HG03571 (cell line): ENCODE measurements at regions not wholly inside any gene's neighbourhood (a gene's known extent, or its start where the extent isn't known, plus 50 kb on each side); places are given as distances from the start of the nearest gene placed in this dataset.
"Not testable (repeated sequence)": the region's sequence is repeated elsewhere in the genome, so short reads cannot be mapped to it uniquely, and the experiment has no call there.

Experiments
- ATAC-seq: cut with Tn5 transposase; IDR thresholded peaks from one replicate; pipeline ENCODE4 v1.9.1; 2021; ENCODE audit not compliant: unreplicated experiment

- no peak for ATAC-seq
Measured at GRCh38 chr2:14448340-14448739, 184.2 kb upstream of the LRATD1 start.

GRCh38 chr2:14451312-14451711 lies 181.2 kb upstream of the LRATD1 start:
- no peak for ATAC-seq

GRCh38 chr2:14454202-14454601 lies 178.3 kb upstream of the LRATD1 start:
- no peak for ATAC-seq

GRCh38 chr2:14459786-14460325 lies 172.7 kb upstream of the LRATD1 start:
- ATAC-seq, result no peak

GRCh38 chr2:14475994-14476393 lies 156.5 kb upstream of the LRATD1 start:
- no peak for ATAC-seq

GRCh38 chr2:14479486-14479885 lies 153.0 kb upstream of the LRATD1 start:
- no peak for ATAC-seq

- ATAC-seq, result no peak
Measured at GRCh38 chr2:14480120-14480519, 152.4 kb upstream of the LRATD1 start.

GRCh38 chr2:14480906-14481305 lies 151.6 kb upstream of the LRATD1 start:
- ATAC-seq, result no peak

GRCh38 chr2:14492920-14493503 lies 139.5 kb upstream of the LRATD1 start:
- no peak for ATAC-seq

GRCh38 chr2:14494759-14495158 lies 137.8 kb upstream of the LRATD1 start:
- ATAC-seq, result no peak

- ATAC-seq, result no peak
Measured at GRCh38 chr2:14501061-14501460, 131.5 kb upstream of the LRATD1 start.

GRCh38 chr2:14506955-14507354 lies 125.6 kb upstream of the LRATD1 start:
- not testable (repeated sequence) for ATAC-seq

GRCh38 chr2:14511541-14511940 lies 121.0 kb upstream of the LRATD1 start:
- ATAC-seq, result no peak

GRCh38 chr2:14513903-14514302 lies 118.6 kb upstream of the LRATD1 start:
- ATAC-seq, result no peak

GRCh38 chr2:14516844-14517243 lies 115.7 kb upstream of the LRATD1 start:
- ATAC-seq, result no peak

- no peak for ATAC-seq
Measured at GRCh38 chr2:14517731-14518130, 114.8 kb upstream of the LRATD1 start.

GRCh38 chr2:14520385-14520945 lies 112.1 kb upstream of the LRATD1 start:
- ATAC-seq, result no peak

GRCh38 chr2:14524041-14524802 lies 108.3 kb upstream of the LRATD1 start:
- ATAC-seq, result no peak

GRCh38 chr2:14524803-14525080 lies 107.8 kb upstream of the LRATD1 start:
- no peak for ATAC-seq

- no peak for ATAC-seq
Measured at GRCh38 chr2:14530506-14530905, 102.0 kb upstream of the LRATD1 start.

GRCh38 chr2:14533131-14533757 lies 99.3 kb upstream of the LRATD1 start:
- no peak for ATAC-seq

GRCh38 chr2:14535156-14535555 lies 97.4 kb upstream of the LRATD1 start:
- no peak for ATAC-seq
